ENCODE measurements at regions not wholly inside any gene's neighbourhood (a gene's known extent, or its start where the extent isn't known, plus 50 kb on each side); places are given as distances from the start of the nearest gene placed in this dataset.

- no peak for DNase-seq
Measured at GRCh38 chr5:4911646-4912403, 228.3 kb upstream of the ADAMTS16 start.

GRCh38 chr5:4921929-4922328 lies 218.2 kb upstream of the ADAMTS16 start:
- no peak for DNase-seq

- no peak for DNase-seq
Measured at GRCh38 chr5:4924577-4924976, 215.6 kb upstream of the ADAMTS16 start.

GRCh38 chr5:4927097-4927496 lies 213.0 kb upstream of the ADAMTS16 start:
- no peak for DNase-seq

GRCh38 chr5:4928409-4928808 lies 211.7 kb upstream of the ADAMTS16 start:
- DNase-seq = no peak

- no peak for DNase-seq
Measured at GRCh38 chr5:4929092-4929655, 211.0 kb upstream of the ADAMTS16 start.

GRCh38 chr5:4939042-4939781 lies 200.9 kb upstream of the ADAMTS16 start:
- DNase-seq = no peak

- DNase-seq = no peak
Measured at GRCh38 chr5:4941161-4941560, 199.0 kb upstream of the ADAMTS16 start.

- no peak for DNase-seq
Measured at GRCh38 chr5:4941957-4942830, 197.9 kb upstream of the ADAMTS16 start.

- no peak for DNase-seq
Measured at GRCh38 chr5:4942831-4943178, 197.3 kb upstream of the ADAMTS16 start.

- DNase-seq = no peak
Measured at GRCh38 chr5:4945296-4945695, 194.8 kb upstream of the ADAMTS16 start.

GRCh38 chr5:4947106-4947505 lies 193.0 kb upstream of the ADAMTS16 start:
- no peak for DNase-seq

GRCh38 chr5:4947893-4948536 lies 192.1 kb upstream of the ADAMTS16 start:
- no peak for DNase-seq

- DNase-seq = no peak
Measured at GRCh38 chr5:4949108-4949507, 191.0 kb upstream of the ADAMTS16 start.

GRCh38 chr5:4953576-4953975 lies 186.6 kb upstream of the ADAMTS16 start:
- DNase-seq = no peak

- no peak for DNase-seq
Measured at GRCh38 chr5:4954048-4954447, 186.1 kb upstream of the ADAMTS16 start.

- DNase-seq = no peak
Measured at GRCh38 chr5:4963265-4963664, 176.9 kb upstream of the ADAMTS16 start.

- no peak for DNase-seq
Measured at GRCh38 chr5:4969351-4969750, 170.8 kb upstream of the ADAMTS16 start.

- no peak for DNase-seq
Measured at GRCh38 chr5:4970171-4970570, 170.0 kb upstream of the ADAMTS16 start.

- DNase-seq = no peak
Measured at GRCh38 chr5:4976902-4977301, 163.2 kb upstream of the ADAMTS16 start.

GRCh38 chr5:4977416-4978110 lies 162.6 kb upstream of the ADAMTS16 start:
- no peak for DNase-seq

GRCh38 chr5:4980201-4980600 lies 159.9 kb upstream of the ADAMTS16 start:
- no peak for DNase-seq

All from stimulated activated naive CD4-positive, alpha-beta T cell treated with Interleukin-2 at 50 U/mL for 16 hours (primary cell).